Uterus (tissue), 2 donors: ENCODE measurements at regions not wholly inside any gene's neighbourhood (a gene's known extent, or its start where the extent isn't known, plus 50 kb on each side); places are given as distances from the start of the nearest gene placed in this dataset.

Source experiments
- CTCF ChIP-seq, 4 experiments: fragments of 200-600 bp in 2 of 4; fragments of 450-650 bp in 2 of 4; sonication (generic) in 2 of 4; IDR thresholded peaks; one replicate each; pipeline ENCODE4 v1.5.1; 2016 to 2019; ENCODE audit warnings: antibody characterized with exemption in 4 of 4, mild to moderate bottlenecking in 2 of 4, moderate library complexity in 1 of 4
- POLR2A ChIP-seq, 2 donors: fragments of 450-650 bp; IDR thresholded peaks; one replicate each; pipeline ENCODE4 v1.6.1; 2016; ENCODE audit warnings: antibody characterized with exemption in 2 of 2, mild to moderate bottlenecking in 1 of 2, moderate library complexity in 1 of 2

GRCh38 chr7:41869596-41869995, 166.7 kb upstream of the INHBA start:
- TF ChIP-seq CTCF (IDR thresholded peaks at IDR 0.05), result no peak
- TF ChIP-seq POLR2A (IDR thresholded peaks at IDR 0.05), result no peak
